ENCODE measurements at regions not wholly inside any gene's neighbourhood (a gene's known extent, or its start where the extent isn't known, plus 50 kb on each side); places are given as distances from the start of the nearest gene placed in this dataset.

- TF ChIP-seq RAD21 (conservative IDR thresholded peaks at IDR 0.05 in 1 of 2, IDR thresholded peaks at IDR 0.05 in 1 of 2) (no peak), HES2 (IDR thresholded peaks at IDR 0.05) (no peak)
Observed at GRCh38 chr3:73694983-73695757, 70.4 kb upstream of the PDZRN3 start (continued).

GRCh38 chr3:73687106-73688004 is 62.6 kb upstream of the PDZRN3 start:
- DNase-seq (ENCODE audit: low read depth in 1 of 2, low spot score in 1 of 2) (no peak), FAIRE-seq (no peak), ATAC-seq (no peak)
- WGBS (ENCODE audit: missing lambda C conversion rate), result 12% methylated on average over 5 of the region's 5 CpGs
- Histone ChIP-seq H3K4me1 (no peaks in the 10 kb centered on the region), H3K4me3 (no peak overlapping the region), H3K27ac (no peak overlapping the region), H3K4me2 (no peak overlapping the region), H3K9me3 (no peaks in the 10 kb centered on the region)
- TF ChIP-seq ATOH8 (CRISPR knock-in tag; IDR thresholded peaks at IDR 0.05; ENCODE audit: low read depth) (no peak), ELK1 (IDR thresholded peaks at IDR 0.05; ENCODE audit: low read depth, low read length) (no peak), EHF (CRISPR knock-in tag; IDR thresholded peaks at IDR 0.05) (no peak), TP53 (CRISPR knock-in tag; IDR thresholded peaks at IDR 0.05) (no peak), CEBPB (IDR thresholded peaks at IDR 0.05) (no peak), ESRRA (IDR thresholded peaks at IDR 0.05; ENCODE audit: borderline replicate concordance, low read length) (no peak), BCL3 (IDR thresholded peaks at IDR 0.05) (no peak), HOXB13 (CRISPR knock-in tag; IDR thresholded peaks at IDR 0.05; ENCODE audit: low read depth) (no peak), KDM1A (IDR thresholded peaks at IDR 0.05; ENCODE audit: low read depth) (no peak), CHD2 (IDR thresholded peaks at IDR 0.05; ENCODE audit: low read length, partially characterized antibody) (no peak), REST (IDR thresholded peaks at IDR 0.05) (no peak), CBX8 (IDR thresholded peaks at IDR 0.05) (no peak), ZNF302 (CRISPR knock-in tag; IDR thresholded peaks at IDR 0.05) (no peak), CBX2 (IDR thresholded peaks at IDR 0.05; ENCODE audit: borderline replicate concordance, low read depth) (no peak), FOSL2 (IDR thresholded peaks at IDR 0.05) (no peak), FOSL2 (CRISPR knock-in tag; IDR thresholded peaks at IDR 0.05) (no peak)
- CTCF ChIA-PET, result no interaction called here
- POLR2A ChIA-PET, result no interaction called here
